WTC11 (cell line): ENCODE measurements at regions not wholly inside any gene's neighbourhood (a gene's known extent, or its start where the extent isn't known, plus 50 kb on each side); places are given as distances from the start of the nearest gene placed in this dataset.

Source experiments
- ATAC-seq: fragments of 200-7000 bp; cut with Tn5 transposase; 2 replicates; pipeline ENCODE4 v1.10.0; 2021; ENCODE audit warnings: mild to moderate bottlenecking, moderate library complexity
- CTCF ChIA-PET: fragments of 300-600 bp; sonication (Branson Sonifier 250); formaldehyde crosslinking; loops from one replicate; lab custom pipeline; 2021; ENCODE audit warnings: antibody characterized with exemption; lab: Charles Lee
- POLR2A ChIA-PET: fragments of 350-600 bp; sonication (Branson Sonifier 250); formaldehyde crosslinking; loops from one replicate; lab custom pipeline; 2021; ENCODE audit warnings: antibody characterized with exemption; lab: Charles Lee
- DNase-seq: peaks from one replicate; pipeline ENCODE4 v3.0.0; 2021; ENCODE audit warnings: low spot score
- H3K27ac Mint-ChIP-seq: 2 replicates; pipeline ENCODE4 v1.8.0; 2021; ENCODE audit warnings: mixed read lengths
- H3K27me3 Mint-ChIP-seq: 2 replicates; pipeline ENCODE4 v1.8.0; 2021; ENCODE audit warnings: low read depth, mild to moderate bottlenecking, moderate library complexity, mixed read lengths
- H3K36me3 Mint-ChIP-seq: 2 replicates; pipeline ENCODE4 v1.8.0; 2021; ENCODE audit warnings: mixed read lengths
- H3K4me1 Mint-ChIP-seq: 2 replicates; pipeline ENCODE4 v1.8.0; 2022; ENCODE audit warnings: mixed read lengths
- H3K4me3 Mint-ChIP-seq: 2 replicates; pipeline ENCODE4 v1.8.0; 2021; ENCODE audit warnings: mild to moderate bottlenecking, moderate library complexity, mixed read lengths
- H3K9me3 Mint-ChIP-seq: 2 replicates; pipeline ENCODE4 v1.8.0; 2021; ENCODE audit warnings: mixed read lengths
- ATF1 ChIP-seq: sonication (generic); formaldehyde crosslinking; IDR thresholded peaks from 2 replicates; pipeline ENCODE4 v1.8.1; 2023; ENCODE audit warnings: mild to moderate bottlenecking, moderate library complexity, missing genetic modification reagents
- CBFB ChIP-seq: sonication (generic); formaldehyde crosslinking; IDR thresholded peaks from 2 replicates; pipeline ENCODE4 v1.8.1; 2022; ENCODE audit warnings: mild to moderate bottlenecking, low read depth, missing genetic modification reagents
- ELF4 ChIP-seq: sonication (generic); formaldehyde crosslinking; IDR thresholded peaks from 2 replicates; pipeline ENCODE4 v1.8.1; 2022; ENCODE audit warnings: low read depth, mild to moderate bottlenecking, moderate library complexity, missing genetic modification reagents
- JUN ChIP-seq: sonication (generic); formaldehyde crosslinking; IDR thresholded peaks from 2 replicates; pipeline ENCODE4 v1.8.0; 2023; ENCODE audit warnings: mild to moderate bottlenecking, missing genetic modification reagents
- MYBL2 ChIP-seq: sonication (generic); formaldehyde crosslinking; IDR thresholded peaks from 2 replicates; pipeline ENCODE4 v1.8.1; 2023; ENCODE audit warnings: mild to moderate bottlenecking, moderate library complexity, missing genetic modification reagents
- NR2C2 ChIP-seq: sonication (generic); formaldehyde crosslinking; IDR thresholded peaks from 2 replicates; pipeline ENCODE4 v1.8.0; 2022; ENCODE audit warnings: mild to moderate bottlenecking, missing genetic modification reagents
- PRRX2 ChIP-seq: fragments of 250-450 bp; sonication (Bioruptor Pico); IDR thresholded peaks from 2 replicates; pipeline ENCODE4 v1.8.0; 2021; ENCODE audit warnings: mild to moderate bottlenecking
- RELA ChIP-seq: sonication (generic); formaldehyde crosslinking; IDR thresholded peaks from 2 replicates; pipeline ENCODE4 v1.8.1; 2022; ENCODE audit warnings: missing genetic modification reagents, mild to moderate bottlenecking, borderline replicate concordance
- SP1 ChIP-seq: sonication (generic); formaldehyde crosslinking; conservative IDR thresholded peaks from 2 replicates; pipeline ENCODE4 v1.8.1; 2022; ENCODE audit warnings: missing genetic modification reagents
- TP53 ChIP-seq: sonication (generic); formaldehyde crosslinking; IDR thresholded peaks from 2 replicates; pipeline ENCODE4 v1.8.1; 2023; ENCODE audit warnings: mild to moderate bottlenecking, missing genetic modification reagents
- ZBTB21 ChIP-seq: sonication (generic); formaldehyde crosslinking; IDR thresholded peaks from 2 replicates; pipeline ENCODE4 v1.8.1; 2023; ENCODE audit warnings: mild to moderate bottlenecking, missing genetic modification reagents, borderline replicate concordance
- ZNF121 ChIP-seq: sonication (generic); formaldehyde crosslinking; IDR thresholded peaks from 2 replicates; pipeline ENCODE4 v1.8.0; 2023; ENCODE audit warnings: missing genetic modification reagents
- ZNF423 ChIP-seq: fragments of 250-450 bp; sonication (Bioruptor Pico); IDR thresholded peaks from 2 replicates; pipeline ENCODE4 v2.1.2; 2022; ENCODE audit warnings: mild to moderate bottlenecking, moderate library complexity
- TF ChIP-seq, protein P1 (sequence below): fragments of 250-450 bp; sonication (Bioruptor Pico); IDR thresholded peaks from 2 replicates; pipeline ENCODE4 v1.9.0; 2021; ENCODE audit warnings: mild to moderate bottlenecking
- TF ChIP-seq, protein P2 (sequence below): fragments of 250-450 bp; sonication (Bioruptor Pico); conservative IDR thresholded peaks from 2 replicates; pipeline ENCODE4 v1.9.0; 2021; ENCODE audit warnings: mild to moderate bottlenecking
- TF ChIP-seq, protein P3 (sequence below): sonication (generic); formaldehyde crosslinking; IDR thresholded peaks from 2 replicates; pipeline ENCODE4 v1.8.0; 2023; ENCODE audit warnings: mild to moderate bottlenecking, missing genetic modification reagents
- TF ChIP-seq, protein P4 (sequence below): fragments of 250-450 bp; sonication (Bioruptor Pico); IDR thresholded peaks from 2 replicates; pipeline ENCODE4 v2.1.2; 2022; ENCODE audit warnings: mild to moderate bottlenecking, moderate library complexity
- TF ChIP-seq, protein P5 (sequence below): sonication (generic); formaldehyde crosslinking; IDR thresholded peaks from 2 replicates; pipeline ENCODE4 v1.8.1; 2022; ENCODE audit warnings: mild to moderate bottlenecking, moderate library complexity, missing genetic modification reagents
- TF ChIP-seq, protein P6 (sequence below): sonication (generic); formaldehyde crosslinking; IDR thresholded peaks from 2 replicates; pipeline ENCODE4 v1.8.0; 2022; ENCODE audit warnings: mild to moderate bottlenecking, missing genetic modification reagents
- TF ChIP-seq, protein P7 (sequence below): fragments of 250-450 bp; sonication (Bioruptor Pico); IDR thresholded peaks from 2 replicates; pipeline ENCODE4 v1.9.0; 2021; ENCODE audit warnings: mild to moderate bottlenecking

DNA sequence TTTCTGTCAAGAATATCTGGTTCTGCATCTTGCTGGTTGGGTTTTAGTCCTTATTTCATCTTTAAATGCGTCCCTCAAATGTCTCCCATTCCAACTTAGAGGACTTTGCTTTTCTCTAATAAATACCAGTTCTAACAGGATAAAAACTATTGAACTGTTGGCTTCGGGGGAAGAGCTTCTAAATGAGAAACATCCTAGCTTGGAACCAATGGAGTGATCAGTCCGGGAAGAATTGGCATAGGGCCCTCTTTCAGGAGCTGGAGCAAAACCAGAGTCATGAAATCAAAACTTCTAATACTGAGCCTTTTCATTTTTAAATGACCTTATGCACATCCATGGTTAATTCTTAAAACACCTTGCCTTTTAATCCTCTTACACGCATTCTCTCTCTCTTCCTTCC, 401.6 kb upstream of the SMIM21 start (continued):
- TF ChIP-seq, protein P1, sequence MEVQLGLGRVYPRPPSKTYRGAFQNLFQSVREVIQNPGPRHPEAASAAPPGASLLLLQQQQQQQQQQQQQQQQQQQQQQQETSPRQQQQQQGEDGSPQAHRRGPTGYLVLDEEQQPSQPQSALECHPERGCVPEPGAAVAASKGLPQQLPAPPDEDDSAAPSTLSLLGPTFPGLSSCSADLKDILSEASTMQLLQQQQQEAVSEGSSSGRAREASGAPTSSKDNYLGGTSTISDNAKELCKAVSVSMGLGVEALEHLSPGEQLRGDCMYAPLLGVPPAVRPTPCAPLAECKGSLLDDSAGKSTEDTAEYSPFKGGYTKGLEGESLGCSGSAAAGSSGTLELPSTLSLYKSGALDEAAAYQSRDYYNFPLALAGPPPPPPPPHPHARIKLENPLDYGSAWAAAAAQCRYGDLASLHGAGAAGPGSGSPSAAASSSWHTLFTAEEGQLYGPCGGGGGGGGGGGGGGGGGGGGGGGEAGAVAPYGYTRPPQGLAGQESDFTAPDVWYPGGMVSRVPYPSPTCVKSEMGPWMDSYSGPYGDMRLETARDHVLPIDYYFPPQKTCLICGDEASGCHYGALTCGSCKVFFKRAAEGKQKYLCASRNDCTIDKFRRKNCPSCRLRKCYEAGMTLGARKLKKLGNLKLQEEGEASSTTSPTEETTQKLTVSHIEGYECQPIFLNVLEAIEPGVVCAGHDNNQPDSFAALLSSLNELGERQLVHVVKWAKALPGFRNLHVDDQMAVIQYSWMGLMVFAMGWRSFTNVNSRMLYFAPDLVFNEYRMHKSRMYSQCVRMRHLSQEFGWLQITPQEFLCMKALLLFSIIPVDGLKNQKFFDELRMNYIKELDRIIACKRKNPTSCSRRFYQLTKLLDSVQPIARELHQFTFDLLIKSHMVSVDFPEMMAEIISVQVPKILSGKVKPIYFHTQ: no peak
- TF ChIP-seq, protein P2, sequence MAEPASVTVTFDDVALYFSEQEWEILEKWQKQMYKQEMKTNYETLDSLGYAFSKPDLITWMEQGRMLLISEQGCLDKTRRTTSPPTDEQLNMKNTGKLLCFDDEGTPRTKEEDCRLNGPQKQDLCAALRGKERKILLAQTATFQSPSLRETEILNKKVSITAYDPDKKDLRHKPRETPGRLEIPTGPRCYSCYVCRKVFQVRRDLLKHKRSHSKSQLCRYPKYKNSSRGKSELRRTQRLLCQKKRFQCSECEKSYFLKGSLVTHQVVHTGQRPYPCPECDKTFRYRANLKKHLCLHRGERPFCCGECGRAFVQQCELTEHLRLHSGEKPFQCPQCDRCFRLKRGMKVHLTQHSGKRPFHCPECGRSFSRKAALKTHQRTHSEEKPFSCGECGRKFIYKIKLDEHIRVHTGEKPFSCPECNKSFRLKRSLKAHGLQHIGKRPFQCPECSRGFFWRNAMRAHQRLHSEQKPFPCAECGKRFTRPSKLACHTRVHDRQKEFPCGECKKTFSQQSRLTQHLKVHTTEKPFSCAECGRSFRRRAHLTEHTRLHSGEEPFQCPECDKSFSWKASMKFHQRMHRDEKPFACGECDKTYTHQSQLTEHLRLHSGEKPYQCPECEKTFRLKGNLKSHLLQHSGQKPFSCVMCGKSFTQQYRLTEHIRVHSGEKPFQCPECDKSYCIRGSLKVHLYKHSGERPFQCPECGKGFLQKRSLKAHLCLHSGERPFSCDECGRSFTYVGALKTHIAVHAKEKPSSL (CRISPR knock-in tag): no peak
- TF ChIP-seq PRRX2 (no peak), SP1 (CRISPR knock-in tag) (no peak)
- TF ChIP-seq, protein P3, sequence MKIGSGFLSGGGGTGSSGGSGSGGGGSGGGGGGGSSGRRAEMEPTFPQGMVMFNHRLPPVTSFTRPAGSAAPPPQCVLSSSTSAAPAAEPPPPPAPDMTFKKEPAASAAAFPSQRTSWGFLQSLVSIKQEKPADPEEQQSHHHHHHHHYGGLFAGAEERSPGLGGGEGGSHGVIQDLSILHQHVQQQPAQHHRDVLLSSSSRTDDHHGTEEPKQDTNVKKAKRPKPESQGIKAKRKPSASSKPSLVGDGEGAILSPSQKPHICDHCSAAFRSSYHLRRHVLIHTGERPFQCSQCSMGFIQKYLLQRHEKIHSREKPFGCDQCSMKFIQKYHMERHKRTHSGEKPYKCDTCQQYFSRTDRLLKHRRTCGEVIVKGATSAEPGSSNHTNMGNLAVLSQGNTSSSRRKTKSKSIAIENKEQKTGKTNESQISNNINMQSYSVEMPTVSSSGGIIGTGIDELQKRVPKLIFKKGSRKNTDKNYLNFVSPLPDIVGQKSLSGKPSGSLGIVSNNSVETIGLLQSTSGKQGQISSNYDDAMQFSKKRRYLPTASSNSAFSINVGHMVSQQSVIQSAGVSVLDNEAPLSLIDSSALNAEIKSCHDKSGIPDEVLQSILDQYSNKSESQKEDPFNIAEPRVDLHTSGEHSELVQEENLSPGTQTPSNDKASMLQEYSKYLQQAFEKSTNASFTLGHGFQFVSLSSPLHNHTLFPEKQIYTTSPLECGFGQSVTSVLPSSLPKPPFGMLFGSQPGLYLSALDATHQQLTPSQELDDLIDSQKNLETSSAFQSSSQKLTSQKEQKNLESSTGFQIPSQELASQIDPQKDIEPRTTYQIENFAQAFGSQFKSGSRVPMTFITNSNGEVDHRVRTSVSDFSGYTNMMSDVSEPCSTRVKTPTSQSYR: no peak
- TF ChIP-seq, protein P4, sequence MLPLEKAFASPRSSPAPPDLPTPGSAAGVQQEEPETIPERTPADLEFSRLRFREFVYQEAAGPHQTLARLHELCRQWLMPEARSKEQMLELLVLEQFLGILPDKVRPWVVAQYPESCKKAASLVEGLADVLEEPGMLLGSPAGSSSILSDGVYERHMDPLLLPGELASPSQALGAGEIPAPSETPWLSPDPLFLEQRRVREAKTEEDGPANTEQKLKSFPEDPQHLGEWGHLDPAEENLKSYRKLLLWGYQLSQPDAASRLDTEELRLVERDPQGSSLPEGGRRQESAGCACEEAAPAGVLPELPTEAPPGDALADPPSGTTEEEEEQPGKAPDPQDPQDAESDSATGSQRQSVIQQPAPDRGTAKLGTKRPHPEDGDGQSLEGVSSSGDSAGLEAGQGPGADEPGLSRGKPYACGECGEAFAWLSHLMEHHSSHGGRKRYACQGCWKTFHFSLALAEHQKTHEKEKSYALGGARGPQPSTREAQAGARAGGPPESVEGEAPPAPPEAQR (CRISPR knock-in tag): no peak

DNA sequence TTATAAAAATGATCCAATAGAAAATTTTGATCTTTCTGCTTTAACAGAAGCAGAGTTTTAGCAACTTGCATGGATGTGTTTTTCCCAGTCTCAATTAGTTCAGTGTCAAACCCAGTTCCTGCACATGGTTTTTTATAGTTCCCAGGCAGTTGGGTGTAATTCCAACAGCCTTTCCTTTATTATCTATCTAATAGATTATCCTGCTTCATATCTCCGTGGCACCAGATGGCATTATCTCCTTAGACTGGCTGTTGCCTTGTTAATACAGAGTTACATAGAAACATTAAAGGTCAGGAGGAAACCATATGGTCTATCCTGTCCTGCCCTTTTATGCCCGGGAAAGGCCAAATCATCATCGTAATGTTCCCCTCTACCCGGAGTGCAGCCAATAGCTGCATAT, 400.9 kb upstream of the SMIM21 start:
- no peak overlapping the region for H3K27ac Mint-ChIP-seq
- peaks cover 26% of the 10 kb centered on the region for H3K9me3 Mint-ChIP-seq
- ATAC-seq (no peak), DNase-seq (no peak)
- H3K27me3 Mint-ChIP-seq: no peaks in the 10 kb centered on the region
- H3K36me3 Mint-ChIP-seq: peaks cover 4% of the 10 kb centered on the region
- POLR2A ChIA-PET: no interaction called here
- peaks cover 47% of the 10 kb centered on the region for H3K4me1 Mint-ChIP-seq
- CTCF ChIA-PET: interaction anchor here (1.3 kb wide), 1 partner anchor 429 kb away, joined by 3 read pairs; no protein-coding TSS in a partner anchor
- no peak overlapping the region for H3K4me3 Mint-ChIP-seq
- TF ChIP-seq, protein P5, sequence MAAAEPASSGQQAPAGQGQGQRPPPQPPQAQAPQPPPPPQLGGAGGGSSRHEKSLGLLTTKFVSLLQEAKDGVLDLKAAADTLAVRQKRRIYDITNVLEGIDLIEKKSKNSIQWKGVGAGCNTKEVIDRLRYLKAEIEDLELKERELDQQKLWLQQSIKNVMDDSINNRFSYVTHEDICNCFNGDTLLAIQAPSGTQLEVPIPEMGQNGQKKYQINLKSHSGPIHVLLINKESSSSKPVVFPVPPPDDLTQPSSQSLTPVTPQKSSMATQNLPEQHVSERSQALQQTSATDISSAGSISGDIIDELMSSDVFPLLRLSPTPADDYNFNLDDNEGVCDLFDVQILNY: no peak
- TF ChIP-seq, protein P1: no peak
- TF ChIP-seq ZNF121 (CRISPR knock-in tag) (no peak), ZBTB21 (CRISPR knock-in tag) (no peak), RELA (CRISPR knock-in tag) (no peak), MYBL2 (CRISPR knock-in tag) (no peak), SP1 (CRISPR knock-in tag) (no peak), JUN (no peak), TP53 (no peak), CBFB (no peak), ZNF423 (CRISPR knock-in tag) (no peak), NR2C2 (CRISPR knock-in tag) (no peak), ATF1 (CRISPR knock-in tag) (no peak), ELF4 (CRISPR knock-in tag) (no peak)
- TF ChIP-seq, protein P6, sequence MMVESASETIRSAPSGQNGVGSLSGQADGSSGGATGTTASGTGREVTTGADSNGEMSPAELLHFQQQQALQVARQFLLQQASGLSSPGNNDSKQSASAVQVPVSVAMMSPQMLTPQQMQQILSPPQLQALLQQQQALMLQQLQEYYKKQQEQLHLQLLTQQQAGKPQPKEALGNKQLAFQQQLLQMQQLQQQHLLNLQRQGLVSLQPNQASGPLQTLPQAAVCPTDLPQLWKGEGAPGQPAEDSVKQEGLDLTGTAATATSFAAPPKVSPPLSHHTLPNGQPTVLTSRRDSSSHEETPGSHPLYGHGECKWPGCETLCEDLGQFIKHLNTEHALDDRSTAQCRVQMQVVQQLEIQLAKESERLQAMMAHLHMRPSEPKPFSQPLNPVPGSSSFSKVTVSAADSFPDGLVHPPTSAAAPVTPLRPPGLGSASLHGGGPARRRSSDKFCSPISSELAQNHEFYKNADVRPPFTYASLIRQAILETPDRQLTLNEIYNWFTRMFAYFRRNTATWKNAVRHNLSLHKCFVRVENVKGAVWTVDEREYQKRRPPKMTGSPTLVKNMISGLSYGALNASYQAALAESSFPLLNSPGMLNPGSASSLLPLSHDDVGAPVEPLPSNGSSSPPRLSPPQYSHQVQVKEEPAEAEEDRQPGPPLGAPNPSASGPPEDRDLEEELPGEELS (CRISPR knock-in tag): no peak
- TF ChIP-seq, protein P7, sequence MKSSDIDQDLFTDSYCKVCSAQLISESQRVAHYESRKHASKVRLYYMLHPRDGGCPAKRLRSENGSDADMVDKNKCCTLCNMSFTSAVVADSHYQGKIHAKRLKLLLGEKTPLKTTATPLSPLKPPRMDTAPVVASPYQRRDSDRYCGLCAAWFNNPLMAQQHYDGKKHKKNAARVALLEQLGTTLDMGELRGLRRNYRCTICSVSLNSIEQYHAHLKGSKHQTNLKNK (CRISPR knock-in tag): no peak
